ENCODE measurements at regions not wholly inside any gene's neighbourhood (a gene's known extent, or its start where the extent isn't known, plus 50 kb on each side); places are given as distances from the start of the nearest gene placed in this dataset.

GRCh38 chr17:77585142-77585860 is 373.2 kb upstream of the TNRC6C start:
- H3K27me3 ChIP-seq (replicated peaks; ENCODE audit: control insufficient read depth, insufficient read depth, low read length), result no peaks in the 10 kb centered on the region
- no peak for TF ChIP-seq CTCF (IDR thresholded peaks at IDR 0.05; ENCODE audit: insufficient read depth, low read length, poor library complexity, severe bottlenecking)
- no peaks in the 10 kb centered on the region for H3K36me3 ChIP-seq (ENCODE audit: control insufficient read depth, insufficient read depth, low read length)
- H3K4me3 ChIP-seq (replicated peaks; ENCODE audit: low read depth, low read length), result no peak overlapping the region
- no peak for DNase-seq (ENCODE audit: extremely low read depth, insufficient read length)

GRCh38 chr17:77590951-77591735 is 367.4 kb upstream of the TNRC6C start:
- Histone ChIP-seq H3K4me3 (replicated peaks; ENCODE audit: low read depth, low read length) (no peak overlapping the region), H3K36me3 (ENCODE audit: control insufficient read depth, insufficient read depth, low read length) (no peaks in the 10 kb centered on the region), H3K27me3 (replicated peaks; ENCODE audit: control insufficient read depth, insufficient read depth, low read length) (peaks cover 3% of the 10 kb centered on the region)
- no peak for TF ChIP-seq CTCF (IDR thresholded peaks at IDR 0.05; ENCODE audit: insufficient read depth, low read length, poor library complexity, severe bottlenecking)
- DNase-seq (ENCODE audit: extremely low read depth, insufficient read length), result no peak

GRCh38 chr17:77592106-77592865 is 366.2 kb upstream of the TNRC6C start:
- no peaks in the 10 kb centered on the region for H3K36me3 ChIP-seq (ENCODE audit: control insufficient read depth, insufficient read depth, low read length)
- H3K27me3 ChIP-seq (replicated peaks; ENCODE audit: control insufficient read depth, insufficient read depth, low read length), result peaks cover 3% of the 10 kb centered on the region
- DNase-seq (ENCODE audit: extremely low read depth, insufficient read length), result no peak
- no peak for TF ChIP-seq CTCF (IDR thresholded peaks at IDR 0.05; ENCODE audit: insufficient read depth, low read length, poor library complexity, severe bottlenecking)
- no peak overlapping the region for H3K4me3 ChIP-seq (replicated peaks; ENCODE audit: low read depth, low read length)

- no peak overlapping the region for H3K4me3 ChIP-seq (replicated peaks; ENCODE audit: low read depth, low read length)
- TF ChIP-seq CTCF (IDR thresholded peaks at IDR 0.05; ENCODE audit: insufficient read depth, low read length, poor library complexity, severe bottlenecking), result no peak
- no peaks in the 10 kb centered on the region for H3K36me3 ChIP-seq (ENCODE audit: control insufficient read depth, insufficient read depth, low read length)
- H3K27me3 ChIP-seq (replicated peaks; ENCODE audit: control insufficient read depth, insufficient read depth, low read length), result peaks cover 3% of the 10 kb centered on the region
- DNase-seq (ENCODE audit: extremely low read depth, insufficient read length), result no peak
Measured at GRCh38 chr17:77593081-77593480, 365.4 kb upstream of the TNRC6C start.

- Histone ChIP-seq H3K4me3 (replicated peaks; ENCODE audit: low read depth, low read length) (no peak overlapping the region), H3K27me3 (replicated peaks; ENCODE audit: control insufficient read depth, insufficient read depth, low read length) (peaks cover 3% of the 10 kb centered on the region), H3K36me3 (ENCODE audit: control insufficient read depth, insufficient read depth, low read length) (no peaks in the 10 kb centered on the region)
- no peak for TF ChIP-seq CTCF (IDR thresholded peaks at IDR 0.05; ENCODE audit: insufficient read depth, low read length, poor library complexity, severe bottlenecking)
- no peak for DNase-seq (ENCODE audit: extremely low read depth, insufficient read length)
Measured at GRCh38 chr17:77594416-77595209, 363.9 kb upstream of the TNRC6C start.

All from GM06990 (cell line).